Parathyroid adenoma (tissue), 2 donors: ENCODE measurements at regions not wholly inside any gene's neighbourhood (a gene's known extent, or its start where the extent isn't known, plus 50 kb on each side); places are given as distances from the start of the nearest gene placed in this dataset.

ENCODE experiments used
- H2AFZ ChIP-seq: fragments of 300-600 bp; sonication (generic); one replicate; pipeline ENCODE4 v1.7.0; 2017; ENCODE audit warnings: antibody characterized with exemption, mild to moderate bottlenecking
- H3K27ac ChIP-seq: fragments of 300-600 bp; sonication (generic); one replicate; pipeline ENCODE4 v1.7.0; 2017
- H3K27me3 ChIP-seq: fragments of 300-600 bp; sonication (generic); one replicate; pipeline ENCODE4 v1.7.0; 2017; ENCODE audit warnings: low read length; ENCODE audit not compliant: control insufficient read depth, insufficient read depth
- H3K36me3 ChIP-seq: fragments of 300-600 bp; sonication (generic); one replicate; pipeline ENCODE4 v1.7.0; 2017; ENCODE audit warnings: low read length; ENCODE audit not compliant: control insufficient read depth, insufficient read depth
- H3K4me1 ChIP-seq: fragments of 300-600 bp; sonication (generic); one replicate; pipeline ENCODE4 v1.7.0; 2017; ENCODE audit warnings: control low read depth
- H3K4me2 ChIP-seq: fragments of 300-600 bp; sonication (generic); one replicate; pipeline ENCODE4 v1.7.0; 2017; ENCODE audit warnings: low read length
- H3K4me3 ChIP-seq: fragments of 300-600 bp; sonication (generic); one replicate; pipeline ENCODE4 v1.7.0; 2017; ENCODE audit warnings: low read depth, low read length
- H3K79me2 ChIP-seq: fragments of 300-600 bp; sonication (generic); one replicate; pipeline ENCODE4 v1.7.0; 2017; ENCODE audit warnings: control low read depth
- H3K9ac ChIP-seq: fragments of 300-600 bp; sonication (generic); one replicate; pipeline ENCODE4 v1.7.0; 2017; ENCODE audit warnings: mild to moderate bottlenecking
- H3K9me3 ChIP-seq: fragments of 300-600 bp; sonication (generic); one replicate; pipeline ENCODE4 v1.7.0; 2017; ENCODE audit warnings: low read length; ENCODE audit not compliant: control insufficient read depth
- TF ChIP-seq, protein P1 (sequence below): fragments of 300-600 bp; sonication (generic); IDR thresholded peaks from one replicate; pipeline ENCODE4 v1.7.0; 2017; ENCODE audit warnings: antibody characterized with exemption, mild to moderate bottlenecking
- donor health status: primary hyperparathyroidism.

DNA sequence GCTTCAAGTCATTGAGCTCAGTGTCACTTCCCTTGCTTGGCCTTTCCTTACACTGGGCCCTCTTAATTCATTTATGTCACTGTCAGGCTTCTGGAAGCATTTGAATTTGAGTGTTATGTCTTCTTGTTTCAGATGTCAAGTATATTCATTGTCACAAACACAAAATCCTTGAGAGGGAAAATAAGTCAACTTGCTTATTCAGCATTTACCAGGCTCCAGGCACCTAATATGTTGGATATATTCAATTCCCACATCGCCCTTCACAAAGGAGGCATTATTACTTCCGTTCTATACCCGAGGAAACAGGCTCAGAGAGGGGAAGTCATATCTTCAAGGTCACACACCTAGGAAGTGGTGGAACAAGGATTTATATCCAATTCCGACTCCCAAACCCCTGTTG lies 121.1 kb upstream of the SMIM23 start:
- TF ChIP-seq, protein P1, sequence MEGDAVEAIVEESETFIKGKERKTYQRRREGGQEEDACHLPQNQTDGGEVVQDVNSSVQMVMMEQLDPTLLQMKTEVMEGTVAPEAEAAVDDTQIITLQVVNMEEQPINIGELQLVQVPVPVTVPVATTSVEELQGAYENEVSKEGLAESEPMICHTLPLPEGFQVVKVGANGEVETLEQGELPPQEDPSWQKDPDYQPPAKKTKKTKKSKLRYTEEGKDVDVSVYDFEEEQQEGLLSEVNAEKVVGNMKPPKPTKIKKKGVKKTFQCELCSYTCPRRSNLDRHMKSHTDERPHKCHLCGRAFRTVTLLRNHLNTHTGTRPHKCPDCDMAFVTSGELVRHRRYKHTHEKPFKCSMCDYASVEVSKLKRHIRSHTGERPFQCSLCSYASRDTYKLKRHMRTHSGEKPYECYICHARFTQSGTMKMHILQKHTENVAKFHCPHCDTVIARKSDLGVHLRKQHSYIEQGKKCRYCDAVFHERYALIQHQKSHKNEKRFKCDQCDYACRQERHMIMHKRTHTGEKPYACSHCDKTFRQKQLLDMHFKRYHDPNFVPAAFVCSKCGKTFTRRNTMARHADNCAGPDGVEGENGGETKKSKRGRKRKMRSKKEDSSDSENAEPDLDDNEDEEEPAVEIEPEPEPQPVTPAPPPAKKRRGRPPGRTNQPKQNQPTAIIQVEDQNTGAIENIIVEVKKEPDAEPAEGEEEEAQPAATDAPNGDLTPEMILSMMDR, result no peak
- H3K4me1 ChIP-seq, result no peaks in the 10 kb centered on the region
- H3K27ac ChIP-seq, result no peak overlapping the region
- H3K36me3 ChIP-seq, result no peaks in the 10 kb centered on the region
- no peak overlapping the region for H3K4me3 ChIP-seq
- H2AFZ ChIP-seq, result no peak overlapping the region
- H3K27me3 ChIP-seq, result no peaks in the 10 kb centered on the region
- H3K9me3 ChIP-seq, result no peaks in the 10 kb centered on the region
- no peak overlapping the region for H3K4me2 ChIP-seq
- H3K79me2 ChIP-seq, result no peaks in the 10 kb centered on the region
- no peak overlapping the region for H3K9ac ChIP-seq

DNA sequence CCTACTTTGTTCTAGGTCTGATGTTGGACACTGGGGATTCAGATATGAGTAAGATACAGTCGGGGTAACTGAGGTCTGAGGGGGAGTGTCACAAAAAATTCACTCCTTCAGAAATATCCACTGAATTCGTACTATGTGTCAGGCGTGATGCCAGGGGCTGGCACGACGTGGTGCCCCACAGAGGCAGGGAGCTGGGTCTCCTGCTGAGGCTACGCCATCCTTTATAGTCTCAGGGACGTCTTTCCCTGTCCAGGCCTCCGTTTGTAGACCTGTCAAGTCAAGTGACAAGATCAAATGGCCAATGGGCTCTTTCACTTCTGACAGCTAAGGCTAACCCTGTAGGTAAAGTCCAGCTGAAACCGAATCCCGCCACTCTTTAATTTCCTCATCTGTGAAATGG lies 118.8 kb upstream of the SMIM23 start:
- H3K4me1 ChIP-seq, result no peaks in the 10 kb centered on the region
- no peak overlapping the region for H2AFZ ChIP-seq
- no peak overlapping the region for H3K4me2 ChIP-seq
- no peak overlapping the region for H3K9ac ChIP-seq
- no peaks in the 10 kb centered on the region for H3K79me2 ChIP-seq
- H3K9me3 ChIP-seq, result no peaks in the 10 kb centered on the region
- no peak overlapping the region for H3K4me3 ChIP-seq
- TF ChIP-seq, protein P1, result no peak
- H3K27ac ChIP-seq, result no peak overlapping the region
- H3K27me3 ChIP-seq, result no peaks in the 10 kb centered on the region
- H3K36me3 ChIP-seq, result no peaks in the 10 kb centered on the region

- Histone ChIP-seq H3K4me1 (no peaks in the 10 kb centered on the region), H3K4me3 (no peak overlapping the region), H3K9me3 (no peaks in the 10 kb centered on the region), H3K9ac (no peak overlapping the region), H3K27me3 (no peaks in the 10 kb centered on the region), H2AFZ (no peak overlapping the region), H3K4me2 (no peak overlapping the region), H3K27ac (no peak overlapping the region), H3K79me2 (no peaks in the 10 kb centered on the region), H3K36me3 (no peaks in the 10 kb centered on the region)
- TF ChIP-seq, protein P1, result no peak
Observed at GRCh38 chr5:171667341-171668096, 118.1 kb upstream of the SMIM23 start.

GRCh38 chr5:171668097-171668412 lies 117.6 kb upstream of the SMIM23 start:
- H3K27me3 ChIP-seq, result no peaks in the 10 kb centered on the region
- no peak overlapping the region for H3K4me3 ChIP-seq
- H3K36me3 ChIP-seq, result no peaks in the 10 kb centered on the region
- H3K4me2 ChIP-seq, result no peak overlapping the region
- no peaks in the 10 kb centered on the region for H3K79me2 ChIP-seq
- no peaks in the 10 kb centered on the region for H3K9me3 ChIP-seq
- TF ChIP-seq, protein P1, result no peak
- no peak overlapping the region for H3K27ac ChIP-seq
- H3K4me1 ChIP-seq, result no peaks in the 10 kb centered on the region
- no peak overlapping the region for H3K9ac ChIP-seq
- no peak overlapping the region for H2AFZ ChIP-seq

GRCh38 chr5:171669571-171669970 lies 116.0 kb upstream of the SMIM23 start:
- Histone ChIP-seq H3K27ac (no peak overlapping the region), H3K79me2 (no peaks in the 10 kb centered on the region), H3K4me2 (no peak overlapping the region), H3K4me1 (no peaks in the 10 kb centered on the region), H3K27me3 (no peaks in the 10 kb centered on the region), H3K9me3 (no peaks in the 10 kb centered on the region), H3K9ac (no peak overlapping the region), H2AFZ (no peak overlapping the region), H3K36me3 (no peaks in the 10 kb centered on the region), H3K4me3 (no peak overlapping the region)
- TF ChIP-seq, protein P1, result no peak
